ENCODE measurements at regions not wholly inside any gene's neighbourhood (a gene's known extent, or its start where the extent isn't known, plus 50 kb on each side); places are given as distances from the start of the nearest gene placed in this dataset.

DNA sequence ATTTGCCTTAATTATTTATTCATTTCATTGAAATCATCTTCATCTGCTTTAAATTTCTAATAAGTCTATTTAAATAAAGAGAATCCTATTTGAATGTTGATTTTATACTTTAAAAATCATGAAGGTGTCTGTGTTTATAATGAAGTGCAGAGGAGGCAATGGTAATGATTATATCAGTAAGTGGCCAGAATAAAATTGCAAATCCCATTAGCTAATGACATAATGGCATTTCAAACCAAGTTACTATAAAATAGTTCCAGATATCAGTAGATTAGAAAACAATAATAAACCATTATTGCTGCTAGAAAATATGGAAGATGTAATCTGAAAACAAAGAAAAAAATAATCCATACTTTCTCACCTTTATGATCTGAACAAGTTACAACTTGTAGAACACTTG, 647.8 kb upstream of the KLHL1 start:
- Histone ChIP-seq H4K20me1 (ENCODE audit: control insufficient read depth, insufficient read depth, insufficient read length) (no peaks in the 10 kb centered on the region), H3K27me3 (ENCODE audit: insufficient read depth, low read length) (no peaks in the 10 kb centered on the region), H3K79me1 (ENCODE audit: insufficient read depth, low read depth, low read length, poor library complexity, severe bottlenecking) (no peaks in the 10 kb centered on the region), H3K9me3 (ENCODE audit: control insufficient read depth, low read depth, low read length) (no peaks in the 10 kb centered on the region), H4K5ac (ENCODE audit: insufficient read length, low read depth, low read length) (no peak overlapping the region), H3K27ac (ENCODE audit: insufficient read length, low read depth, low read length) (no peak overlapping the region), H3K56ac (ENCODE audit: insufficient read length, low read depth, low read length) (no peak overlapping the region), H3K79me2 (ENCODE audit: insufficient read depth, low read length) (no peaks in the 10 kb centered on the region), H3K9ac (ENCODE audit: extremely low read depth, insufficient read length, low read length) (no peak overlapping the region), H2BK20ac (ENCODE audit: low read depth, low read length, poor library complexity, severe bottlenecking) (no peak overlapping the region), H2AFZ (ENCODE audit: low read length) (no peak overlapping the region), H3K4me2 (ENCODE audit: insufficient read depth, insufficient read length, low read length) (no peak overlapping the region), H2BK5ac (ENCODE audit: insufficient read length, low read length) (no peak overlapping the region), H2AK5ac (ENCODE audit: insufficient read length, low read length) (no peak overlapping the region), H2BK12ac (ENCODE audit: insufficient read length, low read depth, low read length) (no peak overlapping the region), H4K91ac (ENCODE audit: insufficient read length, low read depth, low read length) (no peak overlapping the region), H2BK120ac (ENCODE audit: low read depth, low read length, poor library complexity, severe bottlenecking) (no peak overlapping the region), H3K18ac (ENCODE audit: insufficient read length, low read depth, low read length) (no peak overlapping the region), H4K8ac (replicated peaks; ENCODE audit: insufficient read length, low read depth, low read length) (no peak overlapping the region), H2BK15ac (ENCODE audit: low read depth, low read length) (no peak overlapping the region), H3K14ac (ENCODE audit: insufficient read depth, low read length) (no peak overlapping the region), H3K4ac (ENCODE audit: low read depth, low read length) (no peak overlapping the region), H3K23ac (ENCODE audit: insufficient read length, low read depth, low read length) (no peak overlapping the region), H3T11ph (ENCODE audit: low read length) (no peak overlapping the region), H3K4me1 (ENCODE audit: insufficient read depth, low read length) (no peaks in the 10 kb centered on the region), H3K23me2 (ENCODE audit: insufficient read length, low read depth, low read length, poor library complexity, severe bottlenecking) (no peaks in the 10 kb centered on the region)
- Mint-ChIP-seq H3K4me3 (no peak overlapping the region), H3K9me3 (no peaks in the 10 kb centered on the region), H3K36me3 (ENCODE audit: insufficient read depth in 1 of 3, low read depth in 3 of 3) (no peaks in the 10 kb centered on the region), H3K27me3 (ENCODE audit: low read depth) (no peaks in the 10 kb centered on the region; the same call in 1 of the 2 replicates), H3K4me1 (no peaks in the 10 kb centered on the region), H3K27ac (no peak overlapping the region)
- TF ChIP-seq, protein P1, sequence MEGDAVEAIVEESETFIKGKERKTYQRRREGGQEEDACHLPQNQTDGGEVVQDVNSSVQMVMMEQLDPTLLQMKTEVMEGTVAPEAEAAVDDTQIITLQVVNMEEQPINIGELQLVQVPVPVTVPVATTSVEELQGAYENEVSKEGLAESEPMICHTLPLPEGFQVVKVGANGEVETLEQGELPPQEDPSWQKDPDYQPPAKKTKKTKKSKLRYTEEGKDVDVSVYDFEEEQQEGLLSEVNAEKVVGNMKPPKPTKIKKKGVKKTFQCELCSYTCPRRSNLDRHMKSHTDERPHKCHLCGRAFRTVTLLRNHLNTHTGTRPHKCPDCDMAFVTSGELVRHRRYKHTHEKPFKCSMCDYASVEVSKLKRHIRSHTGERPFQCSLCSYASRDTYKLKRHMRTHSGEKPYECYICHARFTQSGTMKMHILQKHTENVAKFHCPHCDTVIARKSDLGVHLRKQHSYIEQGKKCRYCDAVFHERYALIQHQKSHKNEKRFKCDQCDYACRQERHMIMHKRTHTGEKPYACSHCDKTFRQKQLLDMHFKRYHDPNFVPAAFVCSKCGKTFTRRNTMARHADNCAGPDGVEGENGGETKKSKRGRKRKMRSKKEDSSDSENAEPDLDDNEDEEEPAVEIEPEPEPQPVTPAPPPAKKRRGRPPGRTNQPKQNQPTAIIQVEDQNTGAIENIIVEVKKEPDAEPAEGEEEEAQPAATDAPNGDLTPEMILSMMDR (conservative IDR thresholded peaks at IDR 0.05) = no peak
- no peak for DNase-seq
